ENCODE measurements at regions not wholly inside any gene's neighbourhood (a gene's known extent, or its start where the extent isn't known, plus 50 kb on each side); places are given as distances from the start of the nearest gene placed in this dataset.
"Not testable (repeated sequence)": the region's sequence is repeated elsewhere in the genome, so short reads cannot be mapped to it uniquely, and the experiment has no call there.

DNA sequence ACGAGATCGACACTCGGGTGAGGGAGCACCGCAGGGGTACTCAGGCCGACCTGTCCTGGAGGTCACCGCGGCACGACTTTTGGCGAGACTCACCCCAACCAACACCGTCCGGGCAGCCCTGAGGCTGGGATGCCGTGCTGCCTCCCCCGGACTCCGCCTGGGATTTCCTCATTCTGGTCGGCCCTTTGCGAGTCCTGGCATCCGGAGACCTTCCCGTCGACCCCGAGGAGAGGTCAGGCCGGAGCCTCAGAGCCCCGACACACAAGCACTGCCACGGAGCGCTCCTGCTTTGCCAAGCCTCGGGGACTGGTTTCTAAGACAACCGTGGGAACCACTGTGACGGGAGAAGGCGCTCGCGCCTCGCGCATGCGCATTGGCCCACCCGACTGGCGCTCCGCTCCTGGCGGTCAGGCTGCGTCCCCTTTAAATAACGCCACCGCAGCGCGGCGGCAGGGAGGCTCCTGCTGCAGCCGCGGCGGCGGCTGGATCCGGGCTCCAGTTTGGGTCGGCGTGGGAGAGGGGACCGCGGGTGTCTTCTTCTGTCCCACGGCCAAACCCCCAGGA is 166.4 kb upstream of the ZNF337 start:
- DNase-seq: peak; percentile 90

DNA sequence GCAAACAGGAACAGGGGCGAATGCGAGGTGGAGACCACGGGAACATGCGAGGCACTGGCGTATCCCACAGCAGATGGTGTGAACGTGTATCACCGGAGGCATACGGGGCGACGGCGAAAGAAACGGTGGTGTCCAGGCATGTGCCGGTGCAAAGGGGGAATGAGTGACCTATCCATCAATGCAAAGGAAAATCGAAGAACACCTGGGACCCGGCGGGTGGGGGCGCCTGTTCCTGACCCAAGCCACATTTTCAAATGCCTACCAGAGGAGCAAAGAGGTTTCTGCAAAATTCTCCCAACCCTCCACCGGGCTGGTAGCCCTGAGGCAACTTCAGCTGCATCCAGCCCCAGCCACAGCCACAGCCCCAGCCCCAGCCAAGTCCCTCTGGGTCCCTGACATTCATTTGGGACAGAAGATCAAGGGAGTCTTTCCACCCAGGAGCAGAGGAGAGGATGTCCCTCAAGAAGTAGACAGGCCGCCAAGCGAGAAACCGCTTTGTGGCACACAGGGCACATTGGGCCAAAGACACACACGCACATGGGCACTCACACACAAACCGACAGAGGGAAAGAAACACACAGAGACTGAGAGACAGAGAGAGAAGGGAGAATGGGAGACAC is 164.0 kb upstream of the ZNF337 start:
- peak; percentile 26 for DNase-seq

DNA sequence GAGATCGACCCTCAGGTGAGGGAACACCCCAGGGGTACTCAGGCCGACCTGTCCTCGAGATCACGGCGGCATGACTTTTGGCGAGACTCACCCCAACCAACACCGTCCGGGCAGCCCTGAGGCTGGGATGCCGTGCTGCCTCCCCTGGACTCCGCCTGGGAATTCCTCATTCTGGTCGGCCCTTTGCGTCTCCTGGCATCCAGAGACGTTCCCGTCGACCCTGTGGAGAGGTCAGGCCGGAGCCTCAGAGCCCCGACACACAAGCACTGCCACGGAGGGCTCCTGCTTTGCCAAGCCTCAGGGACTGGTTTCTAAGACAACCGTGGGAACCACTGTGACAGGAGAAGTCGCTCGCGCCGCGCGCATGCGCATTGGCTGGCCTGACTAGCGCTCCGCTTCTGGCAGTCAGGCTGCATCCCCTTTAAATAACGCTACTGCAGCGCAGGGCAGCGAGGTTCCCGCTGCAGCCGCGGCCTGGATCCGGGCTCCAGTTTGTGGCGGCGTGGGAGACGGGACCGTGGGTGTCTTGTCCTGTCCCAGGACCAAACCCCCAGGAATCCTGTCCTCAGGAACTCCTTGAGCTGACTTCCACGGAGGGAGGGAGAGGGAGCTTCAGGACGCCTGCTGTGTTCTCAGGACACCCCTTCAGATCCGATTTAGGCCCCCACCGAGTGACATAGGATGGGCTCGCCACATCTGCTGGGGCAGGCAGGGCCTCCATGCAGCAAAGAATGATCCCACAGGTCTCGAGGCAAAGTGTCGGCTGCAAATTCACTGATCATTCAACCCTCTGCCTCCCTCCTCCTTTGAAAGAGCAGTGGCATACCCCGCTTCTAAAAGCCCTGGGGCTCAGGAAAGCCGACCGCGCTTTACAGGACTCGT is 163.2 kb upstream of the ZNF337 start:
- peak; percentile 86 for DNase-seq

DNA sequence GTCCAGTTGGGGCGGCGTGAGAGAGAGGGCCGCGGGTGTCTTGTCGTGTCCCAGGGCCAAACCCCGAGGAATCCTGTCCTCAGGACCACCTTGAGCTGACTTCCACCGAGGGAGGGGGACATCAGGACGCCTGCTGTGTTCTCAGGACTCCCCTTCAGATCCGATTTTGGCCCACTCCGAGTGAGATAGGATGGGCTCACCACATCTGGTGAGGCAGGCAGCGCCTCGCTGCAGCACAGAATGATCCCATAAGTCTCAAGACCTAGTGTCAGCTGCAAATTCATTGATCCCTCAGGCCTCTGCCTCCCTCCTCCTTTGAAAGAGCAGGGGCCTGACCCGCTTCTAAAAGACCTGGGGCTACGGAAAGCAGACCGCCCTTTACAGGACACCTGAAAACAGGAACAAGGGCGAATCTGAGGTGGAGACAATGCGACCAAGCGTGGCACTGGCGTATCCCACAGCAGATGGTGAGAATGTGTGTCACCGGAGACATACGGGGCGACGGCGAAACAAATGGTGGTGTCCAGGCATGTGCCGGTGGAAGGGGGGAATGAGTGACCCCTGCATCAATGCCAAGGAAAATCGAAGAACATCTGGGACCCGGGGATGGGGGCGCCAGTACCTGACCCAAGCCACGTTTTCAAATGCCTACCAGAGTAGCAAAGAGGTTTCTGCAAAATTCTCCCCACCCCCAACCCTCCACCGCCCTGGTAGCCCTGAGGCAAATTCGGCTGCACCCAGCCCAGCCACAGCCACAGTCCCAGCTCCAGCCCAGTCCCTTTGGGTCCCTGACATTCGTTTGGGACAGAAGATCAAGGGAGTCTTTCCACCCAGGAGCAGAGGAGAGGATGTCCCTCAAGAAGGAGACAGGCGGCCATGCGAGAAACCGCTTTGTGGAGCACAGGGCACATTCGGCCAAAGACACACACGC is 162.1 kb upstream of the ZNF337 start:
- peak; percentile 25 for DNase-seq

DNA sequence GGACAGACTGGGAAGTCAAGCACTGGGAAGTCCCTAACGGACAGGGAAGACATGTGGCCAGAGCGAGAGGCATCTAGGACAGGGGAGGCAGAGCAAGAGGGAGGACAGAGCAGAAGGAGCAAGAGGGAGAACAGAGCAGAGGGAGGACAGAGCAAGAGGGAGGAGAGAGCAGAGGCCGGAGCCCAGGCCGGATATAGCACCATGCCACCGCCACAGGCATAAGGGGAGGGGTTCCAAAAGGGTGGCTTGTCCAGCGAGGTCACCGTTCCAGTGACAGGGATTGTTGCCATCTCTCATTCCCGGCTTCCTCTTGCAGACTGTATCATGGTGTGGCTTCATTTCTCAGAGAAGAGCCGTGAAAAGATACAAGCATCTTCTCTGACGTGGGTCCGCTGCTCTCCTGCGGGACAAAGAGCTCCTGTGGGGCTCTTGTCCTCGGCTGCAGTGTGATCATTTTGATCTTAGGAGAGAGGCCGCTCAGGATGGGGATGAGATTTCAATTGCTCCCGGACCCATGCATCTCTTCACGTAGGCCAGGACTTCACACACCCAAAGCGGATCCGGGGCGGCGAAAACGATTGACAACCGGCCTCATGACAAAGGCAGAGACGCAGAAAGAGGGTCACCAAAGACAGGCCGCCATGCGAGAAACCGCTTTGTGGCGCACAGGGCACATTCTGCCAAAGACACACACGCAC is 160.6 kb upstream of the ZNF337 start:
- not testable (repeated sequence) for DNase-seq

DNA sequence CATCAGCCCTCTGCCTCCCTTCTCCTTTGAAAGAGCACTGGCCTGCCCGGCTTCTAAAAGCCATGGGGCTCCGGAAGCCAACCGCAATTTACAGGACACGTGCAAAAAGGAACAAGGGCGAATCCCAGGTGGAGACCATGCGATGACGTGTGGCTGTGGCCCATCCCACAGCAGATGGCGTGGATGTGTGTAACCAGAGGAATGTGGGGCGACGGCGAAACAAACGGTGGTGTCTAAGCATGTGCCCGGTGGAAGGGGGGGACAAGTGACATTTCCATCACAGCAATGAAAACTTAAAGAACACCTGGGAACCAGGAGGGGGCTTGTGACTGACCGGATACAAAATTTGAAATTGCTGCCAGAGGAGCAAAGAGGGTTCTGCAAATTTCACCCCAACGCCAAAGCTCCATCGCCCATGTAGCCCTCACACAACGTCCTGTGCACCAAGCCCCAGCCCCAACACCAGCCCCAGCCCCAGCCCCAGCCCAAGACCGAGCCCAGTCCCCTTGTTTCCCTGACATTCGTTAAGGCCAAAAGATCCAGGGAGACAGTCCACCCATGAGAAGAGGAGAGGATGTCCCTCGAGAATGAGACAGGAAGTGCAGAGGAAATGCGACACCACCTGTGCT is 159.7 kb upstream of the ZNF337 start:
- no peak for DNase-seq

DNA sequence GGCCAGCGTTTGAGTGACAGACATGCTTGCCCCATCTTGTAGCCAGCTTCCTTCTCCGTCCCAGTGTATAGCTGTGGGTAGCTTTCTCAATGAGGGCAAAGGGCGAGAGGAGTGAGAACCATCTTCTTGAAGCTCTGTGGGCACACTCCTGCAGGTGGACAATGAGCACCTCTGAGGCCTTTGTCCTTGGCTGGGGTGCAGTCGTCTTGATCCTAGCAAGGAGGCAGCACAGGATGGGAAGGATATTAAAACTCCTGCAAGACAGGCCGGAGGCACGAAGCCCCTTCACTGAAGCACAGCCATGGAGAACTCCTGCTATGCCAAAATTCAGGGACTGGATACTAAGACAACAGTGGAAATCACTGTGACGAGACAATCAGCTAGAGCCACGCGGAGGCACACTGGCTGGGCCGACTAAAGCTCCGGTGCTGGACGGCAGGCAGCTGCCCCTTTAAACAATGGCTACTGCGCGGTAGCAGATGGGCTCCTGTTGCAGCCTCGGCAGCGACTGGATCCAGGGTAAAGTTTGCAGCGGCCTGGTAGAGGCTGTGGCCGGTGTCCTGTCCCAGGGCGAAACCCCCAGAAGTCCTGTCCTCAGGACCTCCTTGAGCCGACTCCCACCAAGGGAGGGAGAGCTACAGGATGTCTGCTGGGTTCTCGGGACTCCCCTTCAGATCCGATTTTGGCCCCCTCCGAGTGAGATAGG is 159.0 kb upstream of the ZNF337 start:
- not testable (repeated sequence) for DNase-seq

DNA sequence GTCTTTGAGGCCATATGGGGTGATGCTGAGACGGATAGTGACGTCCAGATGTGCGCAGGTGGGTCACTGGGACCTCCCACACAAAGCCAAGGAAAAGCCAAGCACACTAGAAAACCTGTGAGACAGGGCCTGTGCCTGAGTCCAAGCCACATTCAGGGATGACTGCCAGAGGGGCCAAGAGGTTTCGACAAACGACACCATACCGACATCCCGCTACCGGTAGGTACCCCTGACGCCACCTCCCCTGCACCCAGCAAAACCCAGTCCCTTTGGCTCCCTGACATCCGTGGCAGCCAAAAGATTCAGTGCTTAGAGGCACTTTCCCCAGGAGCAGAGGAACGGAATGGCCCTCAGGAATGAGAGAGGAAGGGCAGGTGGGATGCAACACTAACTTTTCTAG is 158.0 kb upstream of the ZNF337 start:
- DNase-seq: not testable (repeated sequence)

DNA sequence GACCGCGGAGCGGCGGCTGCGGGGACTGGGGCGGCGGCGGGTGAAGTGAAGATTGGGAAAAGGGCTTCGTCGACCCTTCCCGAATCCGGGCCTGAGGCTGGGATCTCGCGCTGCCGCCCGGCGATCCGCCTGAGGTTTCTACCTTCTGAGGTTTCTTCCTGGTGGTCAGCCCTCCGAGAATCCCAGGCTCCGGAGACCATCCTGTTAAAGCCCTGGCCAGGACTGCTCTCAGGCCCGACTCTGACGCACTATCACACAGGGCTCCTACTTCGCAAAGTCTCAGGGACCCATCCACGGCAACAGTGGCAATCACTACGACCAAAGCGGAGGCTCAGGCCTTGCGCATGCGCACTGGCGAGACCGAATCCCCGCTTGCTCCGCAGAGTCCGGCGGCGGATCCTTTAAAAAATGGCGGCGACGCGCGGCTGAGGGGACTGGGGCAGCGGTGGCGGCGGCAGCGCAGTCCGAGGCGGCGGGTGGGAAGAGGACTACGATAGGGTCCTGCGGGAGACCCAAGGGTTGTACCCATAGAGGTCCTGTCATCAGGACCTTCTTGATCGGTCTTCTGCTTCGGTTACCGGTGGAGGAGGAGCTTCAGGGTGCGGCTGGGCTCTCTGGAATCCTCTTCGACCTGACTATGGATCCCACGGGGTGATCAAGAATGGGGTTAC is 157.2 kb upstream of the ZNF337 start:
- peak; percentile 88 for DNase-seq

DNA sequence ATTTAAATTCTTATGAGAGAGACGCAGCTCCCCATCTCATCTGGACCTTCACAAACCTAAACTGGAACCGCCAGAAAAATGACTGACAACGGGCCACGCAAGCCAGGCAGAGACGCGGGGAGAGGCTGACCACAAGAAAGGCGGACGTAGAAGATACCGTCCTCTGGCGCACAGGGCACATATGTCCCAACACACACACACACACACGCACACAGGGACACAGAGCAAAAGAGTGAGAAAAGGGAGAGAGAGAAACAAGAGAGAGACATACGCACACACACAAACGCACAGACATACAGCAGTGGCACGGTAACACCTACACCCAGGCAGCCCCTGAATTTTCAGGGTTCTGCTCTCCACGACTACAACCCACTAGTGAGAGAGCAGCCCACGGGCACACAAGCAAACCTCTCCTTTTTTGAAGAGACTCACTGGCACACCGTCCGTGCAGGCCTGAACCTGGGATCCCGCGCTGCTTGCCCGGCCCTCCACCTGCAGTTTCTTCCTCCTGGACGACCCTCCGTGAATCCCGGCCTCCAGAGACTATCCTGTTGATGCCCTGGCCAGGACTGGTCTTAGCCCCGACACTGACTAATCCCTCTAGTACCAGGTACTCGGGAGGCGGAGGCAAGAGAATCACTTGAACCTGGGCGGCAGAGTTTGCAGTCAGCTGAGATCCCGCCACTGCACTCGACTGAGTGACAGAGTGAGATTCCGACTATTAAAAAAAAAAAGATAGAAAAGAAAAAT is 156.5 kb upstream of the ZNF337 start:
- peak; percentile 29 for DNase-seq

DNA sequence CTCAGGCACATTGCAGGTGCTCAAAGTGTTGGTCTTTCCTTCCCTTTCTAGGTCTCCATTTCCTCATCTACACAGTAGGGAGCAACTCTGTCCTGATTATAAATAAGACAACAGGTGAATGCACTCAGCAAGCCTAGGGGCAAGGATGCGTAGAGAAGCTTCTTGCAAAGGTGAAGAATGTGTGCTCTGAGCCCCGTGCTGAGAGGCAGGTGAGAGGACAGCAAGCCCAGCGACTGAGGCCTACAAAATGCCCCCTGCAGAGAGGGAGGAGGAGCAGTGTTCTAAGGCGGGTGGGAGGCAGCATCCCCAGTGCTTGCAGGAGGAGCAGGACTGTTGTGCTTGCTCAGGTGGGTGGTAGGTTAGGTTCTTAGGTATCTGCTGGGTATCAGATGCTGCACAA is 153.5 kb upstream of the ZNF337 start:
- not testable (repeated sequence) for DNase-seq

DNA sequence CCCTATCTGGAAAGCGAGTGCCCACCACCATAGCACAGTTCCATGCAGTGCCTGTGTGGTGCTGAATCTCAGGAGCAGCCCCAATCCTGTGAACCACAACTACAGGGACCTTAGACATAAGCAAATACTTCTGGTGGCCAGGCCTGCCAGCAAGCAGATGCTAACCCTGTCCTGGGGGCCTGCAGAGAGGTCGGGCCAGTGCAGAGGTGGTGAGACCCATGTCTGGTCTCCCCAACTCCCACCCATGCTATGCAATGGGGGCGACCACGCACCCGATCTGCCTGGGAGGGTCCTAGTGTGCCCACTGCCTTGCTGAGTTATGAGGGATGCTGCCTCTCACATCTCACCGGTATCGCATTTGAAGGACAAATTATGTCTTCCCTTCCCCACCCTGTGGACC is 151.6 kb upstream of the ZNF337 start:
- DNase-seq: no peak

DNA sequence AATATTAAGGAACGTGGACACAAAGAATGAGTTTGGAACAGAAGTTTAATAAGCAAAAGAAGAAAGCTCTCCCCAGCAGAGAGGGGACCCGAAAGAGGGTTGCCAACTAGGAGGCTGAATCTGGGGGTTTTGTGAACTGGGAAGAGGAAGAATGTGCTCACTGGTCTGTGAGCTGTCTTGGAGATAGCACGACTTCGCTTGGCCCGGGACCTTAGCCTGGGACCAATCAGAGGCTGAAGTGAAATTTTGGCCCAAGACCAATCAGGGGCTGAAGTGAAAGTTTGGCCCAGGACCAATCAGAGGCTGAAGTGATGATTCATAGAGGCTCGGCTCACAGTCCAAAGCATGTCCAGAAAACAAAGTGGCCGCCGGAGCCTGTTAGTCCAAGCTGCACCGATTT is 148.0 kb upstream of the ZNF337 start:
- not testable (repeated sequence) for DNase-seq

DNA sequence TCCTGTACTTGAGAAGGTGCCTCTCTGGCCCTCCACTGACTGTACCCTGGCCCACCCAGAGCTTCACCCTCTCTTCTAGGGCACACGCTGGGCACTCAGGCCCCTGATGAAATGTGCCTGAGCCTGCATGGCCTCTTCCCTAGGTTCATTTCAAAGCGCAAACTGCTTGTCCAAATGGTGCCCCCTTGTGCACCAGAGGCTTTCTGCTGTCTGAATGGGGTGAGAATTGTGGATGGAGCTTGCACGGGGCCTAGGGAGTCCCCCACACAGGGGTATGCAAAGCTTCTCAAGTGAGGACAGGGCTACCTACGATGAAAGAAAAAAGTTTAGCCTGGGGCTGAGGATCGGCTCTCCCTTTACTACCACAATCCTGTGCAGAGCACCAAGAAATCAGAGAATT is 116.9 kb upstream of the ZNF337 start:
- not testable (repeated sequence) for DNase-seq

DNA sequence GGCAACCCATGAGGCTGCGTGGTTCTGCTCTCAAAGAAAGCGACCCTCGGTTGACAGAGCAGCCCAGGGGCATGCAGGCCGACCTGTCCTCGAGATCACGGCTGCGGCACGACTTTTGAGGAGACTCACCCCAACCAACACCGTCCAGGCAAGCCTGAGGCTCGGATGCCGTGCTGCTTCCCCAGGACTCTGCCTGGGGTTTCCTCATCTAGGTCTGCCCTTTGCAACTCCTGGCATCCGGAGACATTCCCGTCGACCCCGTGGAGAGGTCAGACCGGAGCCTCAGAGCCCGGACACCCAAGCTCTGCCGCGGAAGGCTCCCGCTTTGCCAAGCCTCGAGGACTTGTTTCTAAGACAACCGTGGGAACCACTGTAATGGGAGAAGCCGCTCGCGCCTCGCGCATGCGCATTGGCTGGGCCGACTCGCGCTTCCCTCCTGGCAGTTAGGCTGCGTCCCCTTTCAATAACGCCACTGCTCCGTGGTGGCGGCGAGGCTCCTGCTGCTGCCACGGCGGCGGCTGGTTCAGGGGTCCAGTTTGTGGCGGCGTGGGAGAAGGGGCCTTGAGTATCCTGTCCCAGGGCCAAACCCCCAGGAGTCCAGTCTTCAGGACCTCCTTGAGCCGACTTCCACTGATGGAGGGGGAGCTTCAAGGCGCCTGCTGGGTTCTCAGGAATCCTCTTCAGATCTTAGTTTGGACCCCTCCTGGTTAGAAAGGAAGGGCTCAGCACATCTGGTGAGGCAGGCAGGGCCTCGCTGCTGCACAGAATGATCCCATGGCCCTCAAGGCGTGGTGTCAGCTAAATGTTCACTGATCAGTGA is 101.7 kb upstream of the ZNF337 start:
- DNase-seq: not testable (repeated sequence)

DNA sequence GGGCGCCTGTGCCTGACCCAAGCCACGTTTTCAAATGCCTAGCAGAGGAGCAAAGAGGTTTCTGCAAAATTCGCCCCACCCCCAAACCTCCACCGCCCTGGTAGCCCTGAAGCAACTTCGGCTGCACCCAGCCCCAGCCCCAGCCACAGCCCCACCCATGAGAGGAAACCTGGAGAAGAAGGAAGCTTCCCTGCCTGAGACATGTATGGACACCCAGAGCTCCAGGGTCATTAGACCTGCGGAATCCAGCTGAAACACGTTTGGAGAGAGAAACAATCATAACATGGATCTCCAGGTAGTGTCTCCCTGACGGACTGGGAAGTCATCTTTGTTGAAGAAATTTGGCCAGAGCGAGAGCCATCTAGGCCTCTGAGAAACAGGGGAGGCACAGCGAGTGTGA is 100.4 kb upstream of the ZNF337 start:
- DNase-seq: not testable (repeated sequence)

DNA sequence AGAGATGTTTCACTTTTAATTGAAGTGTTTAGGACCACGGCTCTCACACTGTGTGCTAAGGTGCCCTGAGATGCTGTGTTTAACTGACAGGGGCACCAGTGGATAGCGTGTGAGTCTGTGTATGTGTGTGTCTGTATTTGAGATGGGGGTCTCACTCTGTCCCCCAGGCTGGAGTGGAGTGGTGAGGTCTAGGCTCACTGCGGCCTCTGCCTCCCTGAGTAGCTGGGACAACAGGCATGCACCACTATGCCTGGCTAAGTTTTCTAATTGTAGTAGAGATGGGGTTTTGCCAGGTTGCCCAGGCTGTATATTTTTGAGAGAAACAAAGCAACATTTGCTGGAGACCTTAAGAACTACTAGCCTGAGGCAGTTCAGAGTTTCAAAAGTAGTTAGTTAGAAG is 80.6 kb upstream of the ZNF337 start:
- DNase-seq: not testable (repeated sequence)

DNA sequence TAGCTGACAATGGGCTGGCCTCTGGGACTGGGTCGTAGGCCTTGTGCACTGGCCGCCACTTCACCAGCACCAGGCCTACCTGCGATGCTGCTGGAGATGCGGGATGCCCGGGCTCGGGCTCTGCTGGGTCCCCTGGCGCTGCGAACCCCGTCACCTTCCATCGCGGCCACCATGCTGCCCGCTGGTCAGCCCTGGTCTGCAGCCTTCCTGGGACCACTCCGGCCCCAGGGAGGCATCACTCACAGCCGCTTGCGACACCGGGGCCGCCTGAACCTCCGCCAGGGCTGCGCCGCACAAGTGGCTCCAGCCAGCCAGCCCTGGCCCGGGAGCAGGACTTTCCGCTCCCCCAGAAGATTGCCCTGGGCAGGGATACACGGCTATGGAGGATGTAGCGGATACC is 78.1 kb upstream of the ZNF337 start:
- not testable (repeated sequence) for DNase-seq

DNA sequence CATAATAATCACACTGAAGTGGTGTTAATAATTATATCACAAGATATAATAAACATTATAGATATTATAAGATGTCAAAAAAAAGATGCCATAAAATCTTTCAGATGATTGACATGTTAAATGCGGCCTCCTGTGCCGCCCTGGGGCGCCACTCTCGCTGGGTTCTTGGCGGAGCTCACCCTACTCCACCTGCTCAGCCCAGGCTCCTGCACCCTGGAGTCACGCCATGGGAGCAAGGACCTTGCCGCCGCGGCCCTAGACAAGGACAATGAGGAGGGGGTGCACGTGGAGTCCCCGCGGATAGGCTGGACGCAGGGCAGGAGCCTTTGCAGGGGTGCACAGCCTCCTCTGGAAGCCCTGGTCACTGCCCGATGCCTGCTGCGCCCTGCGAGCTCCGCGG is 77.5 kb upstream of the ZNF337 start:
- not testable (repeated sequence) for DNase-seq

Data from stimulated activated CD8-positive, alpha-beta memory T cell treated with anti-CD3 and anti-CD28 coated beads, Interleukin-4, amount 100 ng/mL, for 48 hours (primary cell).